ENCODE measurements at regions not wholly inside any gene's neighbourhood (a gene's known extent, or its start where the extent isn't known, plus 50 kb on each side); places are given as distances from the start of the nearest gene placed in this dataset.
"Not testable (repeated sequence)": the region's sequence is repeated elsewhere in the genome, so short reads cannot be mapped to it uniquely, and the experiment has no call there.

DNA sequence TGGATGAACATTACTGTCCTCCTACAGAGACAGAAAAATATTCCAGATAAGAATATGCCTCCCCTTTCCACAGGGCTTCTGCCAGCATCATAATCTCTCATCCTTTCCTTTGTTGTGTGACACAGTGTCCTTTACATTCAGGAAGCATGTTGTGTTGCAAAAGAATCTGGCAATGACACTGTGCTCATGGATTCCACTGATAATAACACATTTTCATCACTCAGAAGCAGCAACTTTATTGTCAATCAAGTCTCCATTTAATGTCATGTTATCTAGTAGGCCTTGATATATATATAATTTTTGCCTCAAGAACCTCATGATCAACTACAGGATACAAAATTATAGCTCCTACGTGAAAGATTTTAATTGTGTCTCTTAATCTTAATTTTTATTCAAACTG is 833.9 kb downstream of the FSTL5 start:
- DNase-seq (ENCODE audit: low spot score), result no peak

- no peak for DNase-seq (ENCODE audit: low spot score)
Observed at GRCh38 chr4:161321706-161322105, 842.1 kb downstream of the FSTL5 start.

DNA sequence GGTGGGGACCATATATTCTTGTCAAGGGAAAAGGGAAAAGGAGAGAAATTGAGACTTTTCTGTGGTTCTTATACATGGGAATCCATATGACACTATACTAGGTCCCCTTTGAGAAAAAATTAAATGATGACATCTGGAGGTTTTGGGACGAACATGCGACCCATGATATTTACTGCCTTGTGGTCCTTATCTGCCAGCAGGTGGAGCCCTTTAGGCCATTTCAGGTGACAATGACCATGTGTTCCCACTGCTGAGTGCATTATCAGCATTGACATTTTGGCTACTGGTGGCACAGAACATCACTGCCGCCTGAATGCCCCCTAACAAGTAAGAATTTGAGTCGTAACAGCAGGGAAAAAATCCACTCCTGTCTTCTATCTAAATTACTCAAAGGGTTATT is 843.4 kb downstream of the FSTL5 start:
- peak; percentile 4 for DNase-seq (ENCODE audit: low spot score)

- no peak for DNase-seq (ENCODE audit: low spot score)
Observed at GRCh38 chr4:161317000-161317399, 846.8 kb downstream of the FSTL5 start.

DNA sequence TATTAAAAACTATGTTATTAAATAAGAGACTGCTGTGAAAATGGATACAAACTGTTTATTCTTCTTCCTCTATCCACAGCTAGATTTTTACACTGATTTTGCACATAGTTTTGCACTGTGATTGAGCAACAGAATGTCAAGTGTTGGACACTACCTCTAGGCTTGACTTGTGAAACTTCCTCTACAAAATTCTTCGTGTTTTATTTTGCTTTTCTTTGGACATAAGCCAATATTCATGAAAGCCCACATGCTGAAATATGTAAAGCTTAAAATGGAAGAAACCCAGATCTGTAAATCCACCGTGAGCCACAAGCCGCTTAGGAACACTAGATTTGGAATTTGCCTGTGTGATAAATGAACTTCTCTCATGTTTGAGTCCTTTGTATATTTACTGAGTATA is 849.4 kb downstream of the FSTL5 start:
- no peak for DNase-seq (ENCODE audit: low spot score)

DNA sequence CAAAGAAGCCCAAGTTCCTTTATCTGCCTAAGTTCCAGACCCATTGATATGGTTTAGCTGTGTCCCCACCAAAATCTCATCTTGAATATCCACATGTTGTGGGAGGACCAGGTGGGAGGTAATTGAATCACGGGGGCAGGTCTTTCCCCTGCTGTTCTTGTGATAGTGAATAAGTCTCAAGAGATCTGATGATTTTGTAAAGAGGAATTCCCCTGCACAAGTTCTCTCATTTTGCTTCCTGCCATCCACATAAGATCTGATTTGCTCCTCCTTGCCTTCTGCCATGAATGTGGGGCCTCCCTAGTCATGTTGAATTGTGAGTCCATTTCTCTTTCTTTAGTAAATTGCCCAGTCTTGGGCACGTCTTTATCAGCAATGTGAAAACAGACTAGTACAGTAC is 860.2 kb downstream of the FSTL5 start:
- DNase-seq (ENCODE audit: low spot score), result no peak

GRCh38 chr4:161291222-161291621 is 872.6 kb downstream of the FSTL5 start:
- DNase-seq (ENCODE audit: low spot score), result no peak

- DNase-seq (ENCODE audit: low spot score), result no peak
Observed at GRCh38 chr4:161287678-161288352, 876.0 kb downstream of the FSTL5 start.

DNA sequence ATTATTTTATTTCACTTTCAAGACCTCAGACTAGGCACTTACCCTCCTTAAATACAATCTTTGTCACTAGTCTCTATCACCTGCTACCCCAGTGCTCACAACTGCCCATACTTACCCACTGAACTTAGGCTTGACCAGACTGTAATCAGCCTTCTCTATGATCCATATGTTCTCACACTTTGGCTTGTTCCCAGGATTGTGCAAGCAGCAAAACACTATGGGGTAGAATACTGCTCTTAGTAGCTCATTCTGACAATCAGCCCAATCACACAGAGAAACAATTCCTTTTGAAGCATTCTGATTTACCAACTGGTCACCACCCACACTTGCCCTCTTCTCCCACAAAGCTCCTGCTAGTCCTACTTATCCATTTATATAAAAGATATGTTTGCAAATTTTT is 878.3 kb downstream of the FSTL5 start:
- DNase-seq (ENCODE audit: low spot score), result no peak

DNA sequence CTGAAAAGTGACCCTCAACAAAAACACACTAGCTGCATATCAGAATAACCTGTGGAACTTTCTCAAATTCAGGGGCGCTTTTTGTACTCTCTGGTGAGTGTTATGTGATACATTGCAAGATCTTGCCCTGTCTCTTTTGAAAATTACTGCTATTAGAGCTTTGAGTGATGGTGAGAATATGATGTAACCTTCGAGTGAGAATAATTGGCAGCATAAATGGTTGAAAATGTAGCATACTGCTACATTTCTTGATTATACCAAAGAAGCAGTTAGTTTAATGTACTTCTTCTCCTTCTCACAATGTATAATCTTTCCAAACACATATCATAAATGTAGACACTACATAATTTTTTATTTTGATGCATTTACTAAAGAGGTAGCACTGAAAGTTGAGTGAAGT is 882.9 kb downstream of the FSTL5 start:
- no peak for DNase-seq (ENCODE audit: low spot score)

DNA sequence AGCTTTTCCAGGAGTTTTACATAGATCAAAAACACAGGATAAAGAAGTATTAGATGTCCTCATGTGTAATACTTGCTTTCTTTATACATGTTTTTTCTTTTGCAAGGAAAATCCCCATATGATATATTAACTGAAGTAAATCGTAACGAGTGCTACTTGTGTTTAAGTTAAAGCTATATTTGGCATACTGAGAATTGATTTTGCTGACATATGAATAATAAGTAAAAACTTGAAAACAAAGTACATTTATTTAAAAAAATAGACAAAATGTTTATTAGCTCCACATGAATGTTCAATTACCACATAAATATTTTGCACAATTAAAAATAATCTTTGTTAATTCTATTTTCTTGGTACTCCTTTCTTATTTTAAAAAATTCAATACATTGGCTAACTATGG is 884.7 kb downstream of the FSTL5 start:
- DNase-seq (ENCODE audit: low spot score), result no peak

DNA sequence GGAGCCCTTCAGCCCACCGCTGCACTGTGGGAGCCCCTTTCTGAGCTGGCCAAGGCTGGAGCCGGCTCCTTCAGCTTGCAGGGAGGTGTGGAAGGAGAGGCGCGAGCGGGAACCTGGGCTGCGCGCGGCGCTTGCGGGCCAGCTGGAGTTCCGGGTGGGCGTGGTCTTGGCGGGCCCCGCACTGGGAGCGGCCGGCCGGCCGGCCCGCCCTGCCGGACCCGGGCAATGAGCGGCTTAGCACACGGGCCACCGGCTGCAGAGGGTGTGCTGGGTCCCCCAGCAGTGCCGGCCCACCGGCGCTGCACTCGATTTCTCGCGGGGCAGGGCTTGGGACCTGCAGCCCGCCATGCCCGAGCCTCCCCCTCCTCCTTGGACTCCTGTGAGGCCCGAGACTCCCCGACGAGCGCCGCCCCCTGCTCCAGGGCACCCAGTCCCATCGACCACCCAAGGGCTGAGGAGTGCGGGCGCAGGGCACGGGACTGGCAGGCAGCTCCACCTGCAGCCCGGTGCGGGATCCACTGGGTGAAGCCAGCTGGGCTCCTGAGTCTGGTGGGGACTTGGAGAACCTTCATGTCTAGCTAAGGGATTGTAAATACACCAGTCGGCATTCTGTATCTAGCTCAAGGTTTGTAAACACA is 886.5 kb downstream of the FSTL5 start:
- not testable (repeated sequence) for DNase-seq (ENCODE audit: low spot score)

GRCh38 chr4:161273607-161274006 is 890.2 kb downstream of the FSTL5 start:
- DNase-seq (ENCODE audit: low spot score), result no peak

- DNase-seq (ENCODE audit: low spot score), result no peak
Observed at GRCh38 chr4:161260819-161261218, 903.0 kb downstream of the FSTL5 start.

DNA sequence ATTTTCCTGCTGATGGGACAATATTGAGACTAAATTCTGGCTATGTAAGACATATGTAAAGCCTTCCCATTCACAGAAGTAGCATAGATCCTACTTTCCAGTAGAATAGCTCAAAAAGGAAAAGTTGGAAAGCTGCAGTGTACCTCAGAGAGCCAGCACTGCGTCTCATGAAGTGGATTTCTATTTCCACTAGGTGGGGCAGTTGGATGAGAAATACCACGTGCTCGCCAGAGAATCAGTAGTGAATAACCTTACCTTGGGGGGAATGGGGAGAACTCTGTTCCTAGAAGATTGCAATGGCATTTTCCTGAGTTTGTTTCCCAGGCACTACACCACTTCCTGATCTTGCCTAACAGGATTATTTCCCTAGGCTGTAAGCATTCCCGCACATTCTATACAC is 907.1 kb downstream of the FSTL5 start:
- peak; percentile 10 for DNase-seq (ENCODE audit: low spot score)

- DNase-seq (ENCODE audit: low spot score), result no peak
Observed at GRCh38 chr4:161256172-161256571, 907.6 kb downstream of the FSTL5 start.

DNA sequence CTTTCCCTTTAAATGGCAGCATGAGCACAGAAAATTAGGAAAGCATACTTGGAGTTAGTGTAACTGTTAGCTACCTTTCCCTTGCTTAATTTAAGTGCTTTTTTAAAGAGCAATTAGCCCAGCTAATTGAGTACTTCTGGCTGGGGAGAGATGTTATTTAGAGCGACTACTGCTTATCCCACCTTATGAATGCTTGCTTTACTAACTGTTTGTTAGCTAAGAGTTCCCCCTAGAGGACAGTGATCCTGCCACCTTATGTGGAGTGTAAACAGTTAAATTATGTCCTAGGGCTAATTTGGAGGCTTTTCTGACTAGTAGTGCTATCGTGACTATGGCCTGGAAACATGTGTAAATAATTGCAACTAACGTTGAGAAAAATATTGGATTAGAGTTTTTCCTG is 909.4 kb downstream of the FSTL5 start:
- no peak for DNase-seq (ENCODE audit: low spot score)

- DNase-seq (ENCODE audit: low spot score), result peak; percentile 5
Observed at GRCh38 chr4:161252520-161253141, 911.2 kb downstream of the FSTL5 start.

DNA sequence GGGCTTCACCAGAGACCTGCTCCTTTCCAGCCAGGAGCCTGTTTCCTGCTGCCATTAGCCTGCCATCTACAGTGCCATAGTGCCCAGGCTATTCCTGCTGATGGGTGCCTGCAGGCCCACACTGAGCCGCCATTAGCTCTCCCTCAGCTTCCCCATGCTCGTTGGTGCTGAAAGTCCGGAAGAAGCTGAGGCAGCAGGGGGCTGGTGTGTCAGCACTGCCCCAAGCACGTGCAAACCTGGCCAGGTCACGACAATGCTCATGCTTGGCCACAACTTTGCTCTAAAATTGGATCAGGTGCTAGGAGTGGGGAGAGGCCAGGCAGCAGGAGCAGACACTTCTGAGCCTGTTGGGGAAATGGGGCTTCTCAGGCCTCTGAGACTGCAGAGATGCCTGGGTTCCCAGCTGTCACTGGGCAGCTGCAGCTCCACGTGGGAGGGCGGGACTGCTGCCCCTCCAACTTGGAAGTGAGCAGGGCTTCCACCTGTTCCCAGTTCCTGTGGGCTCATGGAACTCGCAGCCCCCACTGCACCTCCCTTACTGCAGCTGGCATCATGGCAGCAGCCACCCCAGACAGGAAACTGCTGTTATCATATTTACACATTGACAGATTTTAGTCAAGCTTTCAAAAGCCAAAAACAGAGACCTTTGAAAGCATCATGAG is 913.9 kb downstream of the FSTL5 start:
- no peak for DNase-seq (ENCODE audit: low spot score)

- no peak for DNase-seq (ENCODE audit: low spot score)
Observed at GRCh38 chr4:161248880-161249279, 914.9 kb downstream of the FSTL5 start.

DNA sequence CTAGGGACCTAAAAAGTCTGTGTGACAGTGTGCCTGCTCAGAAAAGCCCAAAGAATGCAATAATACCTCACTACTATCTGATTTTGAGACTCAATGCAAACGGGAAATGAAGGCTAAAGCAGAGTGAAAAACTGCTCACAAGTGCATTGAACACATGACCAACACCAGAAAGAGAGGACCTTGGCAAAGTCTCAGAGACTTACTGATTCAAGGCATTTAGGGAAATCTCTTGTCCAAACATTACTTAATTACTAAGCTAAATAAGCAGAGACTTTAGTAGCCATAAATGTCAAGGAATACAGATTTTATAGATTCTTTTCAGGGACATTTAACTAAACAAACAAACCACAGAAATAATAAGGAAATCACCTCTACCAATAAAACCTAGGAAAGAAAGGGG is 916.0 kb downstream of the FSTL5 start:
- no peak for DNase-seq (ENCODE audit: low spot score)

GRCh38 chr4:161238033-161238432 is 925.8 kb downstream of the FSTL5 start:
- DNase-seq (ENCODE audit: low spot score), result no peak

DNA sequence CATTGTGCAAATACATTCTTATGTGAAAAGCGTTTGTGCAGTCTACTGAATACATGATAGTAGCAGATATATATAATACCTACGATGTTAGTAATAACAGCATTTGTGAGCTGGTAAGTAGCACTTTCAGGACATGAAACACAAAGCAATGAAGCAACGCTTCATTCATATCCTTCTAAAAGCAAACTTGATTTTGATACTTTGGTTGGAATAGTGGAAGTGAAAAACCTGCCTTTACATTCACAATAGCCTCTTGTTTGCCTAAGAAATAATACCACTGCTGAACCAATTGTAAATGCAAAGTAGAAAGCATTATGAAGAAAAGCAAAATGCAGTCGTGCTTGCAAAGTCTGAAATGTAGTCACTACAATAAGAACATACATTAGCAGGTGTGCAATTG is 926.3 kb downstream of the FSTL5 start:
- DNase-seq (ENCODE audit: low spot score), result no peak

Data from HuH-7 (cell line).